ENCODE measurements at regions not wholly inside any gene's neighbourhood (a gene's known extent, or its start where the extent isn't known, plus 50 kb on each side); places are given as distances from the start of the nearest gene placed in this dataset.

DNA sequence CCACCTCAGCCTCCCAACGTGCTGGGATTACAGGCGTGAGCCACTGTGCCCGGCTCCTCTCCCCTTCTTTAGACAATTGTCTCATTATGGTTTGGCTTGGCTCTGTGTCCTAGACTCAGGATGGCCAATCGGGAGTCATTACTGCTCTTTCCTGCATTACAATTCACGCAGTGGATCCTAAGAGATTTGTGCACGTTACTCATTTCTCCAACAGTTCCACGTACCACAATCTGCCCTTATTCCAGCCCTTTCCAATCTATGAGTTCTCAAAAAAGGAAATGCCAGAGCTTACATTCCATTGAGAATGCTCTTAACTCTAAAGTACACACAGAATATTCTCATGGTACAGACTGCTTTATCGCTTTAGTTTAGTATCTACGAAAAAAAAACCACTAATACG is 357.0 kb downstream of the GPATCH2 start:
- Histone ChIP-seq H2AFZ (ENCODE audit: low read depth, low read length) (no peak overlapping the region), H4K20me1 (ENCODE audit: insufficient read depth, low read length) (no peaks in the 10 kb centered on the region), H3K9me3 (ENCODE audit: insufficient read depth, low read length) (no peaks in the 10 kb centered on the region), H3K4me3 (ENCODE audit: low read length) (no peak overlapping the region), H3K79me2 (ENCODE audit: low read length) (no peaks in the 10 kb centered on the region), H3K9ac (ENCODE audit: low read length) (no peak overlapping the region), H3K4me2 (ENCODE audit: low read length) (no peak overlapping the region), H3K27me3 (ENCODE audit: low read depth, low read length) (no peaks in the 10 kb centered on the region), H3K4me1 (ENCODE audit: low read length) (no peaks in the 10 kb centered on the region), H3K27ac (ENCODE audit: low read length) (no peak overlapping the region), H3K36me3 (replicated peaks; ENCODE audit: low read depth, low read length) (no peaks in the 10 kb centered on the region)
- TF ChIP-seq CTCF (IDR thresholded peaks at IDR 0.05; ENCODE audit: low read depth, low read length) (no peak), EZH2phosphoT487 (IDR thresholded peaks at IDR 0.05; ENCODE audit: low read depth) (no peak)

GRCh38 chr1:217272385-217272784 is 358.5 kb downstream of the GPATCH2 start:
- no peak overlapping the region for H3K9ac ChIP-seq (ENCODE audit: low read length)

GRCh38 chr1:217270101-217270500 is 360.8 kb downstream of the GPATCH2 start:
- no peaks in the 10 kb centered on the region for H3K36me3 ChIP-seq (replicated peaks; ENCODE audit: low read depth, low read length)

More at GRCh38 chr1:217272385-217272784, 358.5 kb downstream of the GPATCH2 start:
- H3K27me3 ChIP-seq (ENCODE audit: low read depth, low read length) = no peaks in the 10 kb centered on the region
- TF ChIP-seq EZH2phosphoT487 (IDR thresholded peaks at IDR 0.05; ENCODE audit: low read depth) (no peak), CTCF (IDR thresholded peaks at IDR 0.05; ENCODE audit: low read depth, low read length) (no peak)
- H2AFZ ChIP-seq (ENCODE audit: low read depth, low read length) = no peak overlapping the region
- no peaks in the 10 kb centered on the region for H3K79me2 ChIP-seq (ENCODE audit: low read length)
- H3K4me2 ChIP-seq (ENCODE audit: low read length) = no peak overlapping the region
- no peak overlapping the region for H3K4me3 ChIP-seq (ENCODE audit: low read length)
- no peak overlapping the region for H3K27ac ChIP-seq (ENCODE audit: low read length)
- no peaks in the 10 kb centered on the region for H3K36me3 ChIP-seq (replicated peaks; ENCODE audit: low read depth, low read length)
- H3K4me1 ChIP-seq (ENCODE audit: low read length) = no peaks in the 10 kb centered on the region
- H4K20me1 ChIP-seq (ENCODE audit: insufficient read depth, low read length) = no peaks in the 10 kb centered on the region
- no peaks in the 10 kb centered on the region for H3K9me3 ChIP-seq (ENCODE audit: insufficient read depth, low read length)

DNA sequence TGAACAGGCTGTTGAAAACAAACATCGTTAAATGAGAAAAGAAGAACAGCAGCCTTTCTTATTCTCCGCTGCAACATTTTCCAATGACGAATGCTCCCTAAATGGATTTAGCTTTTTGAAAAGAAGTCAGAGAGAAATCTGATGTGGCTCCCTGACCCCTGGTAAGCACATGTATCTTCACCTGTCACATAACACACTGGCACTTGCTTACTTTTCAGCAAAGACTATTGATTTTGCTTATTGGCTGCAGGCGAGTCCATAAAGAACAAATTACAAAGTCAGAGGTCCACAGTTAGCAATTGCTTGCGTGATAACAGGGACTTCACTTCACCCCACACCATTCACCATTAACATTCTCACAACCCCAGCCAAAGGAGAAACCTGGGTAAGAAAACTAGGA is 362.8 kb downstream of the GPATCH2 start:
- no peak overlapping the region for H3K4me3 ChIP-seq (ENCODE audit: low read length)
- H4K20me1 ChIP-seq (ENCODE audit: insufficient read depth, low read length) = no peaks in the 10 kb centered on the region
- no peaks in the 10 kb centered on the region for H3K27me3 ChIP-seq (ENCODE audit: low read depth, low read length)
- H3K4me2 ChIP-seq (ENCODE audit: low read length) = no peak overlapping the region
- H3K27ac ChIP-seq (ENCODE audit: low read length) = no peak overlapping the region
- no peak for TF ChIP-seq EZH2phosphoT487 (IDR thresholded peaks at IDR 0.05; ENCODE audit: low read depth)
- no peak for TF ChIP-seq CTCF (IDR thresholded peaks at IDR 0.05; ENCODE audit: low read depth, low read length)
- no peaks in the 10 kb centered on the region for H3K4me1 ChIP-seq (ENCODE audit: low read length)
- H3K9me3 ChIP-seq (ENCODE audit: insufficient read depth, low read length) = no peaks in the 10 kb centered on the region
- H3K79me2 ChIP-seq (ENCODE audit: low read length) = no peaks in the 10 kb centered on the region
- H3K9ac ChIP-seq (ENCODE audit: low read length) = no peak overlapping the region
- H2AFZ ChIP-seq (ENCODE audit: low read depth, low read length) = no peak overlapping the region
- no peaks in the 10 kb centered on the region for H3K36me3 ChIP-seq (replicated peaks; ENCODE audit: low read depth, low read length)

More at GRCh38 chr1:217270101-217270500, 360.8 kb downstream of the GPATCH2 start:
- H3K4me2 ChIP-seq (ENCODE audit: low read length) = no peak overlapping the region
- no peak overlapping the region for H3K4me3 ChIP-seq (ENCODE audit: low read length)
- H3K27ac ChIP-seq (ENCODE audit: low read length) = no peak overlapping the region
- H3K9ac ChIP-seq (ENCODE audit: low read length) = no peak overlapping the region
- H3K79me2 ChIP-seq (ENCODE audit: low read length) = no peaks in the 10 kb centered on the region
- H3K27me3 ChIP-seq (ENCODE audit: low read depth, low read length) = no peaks in the 10 kb centered on the region
- H3K4me1 ChIP-seq (ENCODE audit: low read length) = no peaks in the 10 kb centered on the region
- no peak for TF ChIP-seq EZH2phosphoT487 (IDR thresholded peaks at IDR 0.05; ENCODE audit: low read depth)
- TF ChIP-seq CTCF (IDR thresholded peaks at IDR 0.05; ENCODE audit: low read depth, low read length) = no peak
- H4K20me1 ChIP-seq (ENCODE audit: insufficient read depth, low read length) = no peaks in the 10 kb centered on the region
- no peak overlapping the region for H2AFZ ChIP-seq (ENCODE audit: low read depth, low read length)
- H3K9me3 ChIP-seq (ENCODE audit: insufficient read depth, low read length) = no peaks in the 10 kb centered on the region

Measured in OCI-LY3 (cell line).